ENCODE measurements at regions not wholly inside any gene's neighbourhood (a gene's known extent, or its start where the extent isn't known, plus 50 kb on each side); places are given as distances from the start of the nearest gene placed in this dataset.
A peak's percentile ranks its signal among the peaks of the same experiment; 100 is the strongest.

DNA sequence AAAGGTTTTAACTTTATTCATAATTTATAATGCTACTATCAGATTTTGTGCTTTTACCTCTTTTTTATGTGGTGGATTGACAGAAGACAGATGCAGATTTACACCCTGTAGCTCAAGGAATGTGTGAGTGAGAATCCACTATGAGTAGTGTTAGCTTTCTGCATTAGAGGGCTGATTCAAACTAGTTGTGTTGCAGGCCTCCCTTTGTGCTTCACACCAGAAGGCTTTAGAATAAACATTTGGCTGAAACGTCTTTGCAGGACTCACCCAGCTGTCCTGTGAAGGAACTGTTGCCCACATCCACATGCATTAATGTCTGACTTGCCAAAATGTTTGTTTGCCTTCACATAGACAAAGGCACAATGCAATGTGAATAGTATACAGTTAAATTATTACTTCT, 127.0 kb downstream of the PCDH7 start:
- H4K20me1 ChIP-seq (ENCODE audit: insufficient read depth), result no peaks in the 10 kb centered on the region
- peak overlapping the region; percentile 36 for H3K4me2 ChIP-seq (ENCODE audit: low read length)
- DNase-seq (ENCODE audit: low read depth, low spot score), result no peak
- peak; percentile 57 for ATAC-seq
- TF ChIP-seq SRF (IDR thresholded peaks at IDR 0.05; ENCODE audit: low read depth), result no peak
- TF ChIP-seq JUND (IDR thresholded peaks at IDR 0.05), result no peak
- TF ChIP-seq CBX3 (IDR thresholded peaks at IDR 0.05; ENCODE audit: low read depth), result peak; percentile 23; the same call in 1 of the 2 replicates
- TF ChIP-seq YY1 (IDR thresholded peaks at IDR 0.05; ENCODE audit: extremely low read depth, insufficient replicate concordance, low read depth, low read length), result no peak
- peak; percentile 30; the same call in 1 of the 2 replicates for TF ChIP-seq MAX (IDR thresholded peaks at IDR 0.05)
- no peak for TF ChIP-seq REST (IDR thresholded peaks at IDR 0.05; ENCODE audit: low read depth)
- TF ChIP-seq CEBPB (IDR thresholded peaks at IDR 0.05; ENCODE audit: low read depth), result no peak
- no peak for TF ChIP-seq TCF7L2 (IDR thresholded peaks at IDR 0.05; ENCODE audit: borderline replicate concordance, extremely low read depth, insufficient read depth, insufficient read length)
- no peak for TF ChIP-seq FOSL1 (IDR thresholded peaks at IDR 0.05; ENCODE audit: low read depth)
- no peak for TF ChIP-seq SIN3A (IDR thresholded peaks at IDR 0.05; ENCODE audit: low read depth)
- no peak for TF ChIP-seq EZH2 (IDR thresholded peaks at IDR 0.05)
- CTCF ChIA-PET, result no interaction called here
- H3K9ac ChIP-seq (ENCODE audit: low read length), result peak overlapping the region; percentile 48
- RAD21 ChIA-PET (ENCODE audit: low non-redundant PET in 1 of 2, low total read pairs in 2 of 2, uncharacterized antibody in 2 of 2, unreplicated experiment in 2 of 2), result no interaction called here
- no peaks in the 10 kb centered on the region for H3K9me2 ChIP-seq (ENCODE audit: insufficient read depth)
- POLR2A ChIA-PET, result interaction anchor here (0.8 to 1.2 kb wide), 3 partner anchors 11 to 32 kb away, joined by 3 to 5 read pairs (median 4); no protein-coding TSS in a partner anchor
- no peaks in the 10 kb centered on the region for H3K27me3 ChIP-seq (ENCODE audit: insufficient read depth, low read length)
- intact Hi-C loops (cut with micrococcal nuclease), result no loop called here
- H3K4me3 ChIP-seq (replicated peaks in 1 of 2; ENCODE audit: low read depth in 1 of 2, low read length in 2 of 2), result no peak overlapping the region
- no peak overlapping the region for H2AFZ ChIP-seq (ENCODE audit: low read depth, low read length, poor library complexity, severe bottlenecking)
- TSS peak; percentile 41 for BruUV-seq (replicated peaks)
- peaks cover 100% of the 10 kb centered on the region for H3K79me2 ChIP-seq (ENCODE audit: insufficient read depth, low read length)
- peaks cover 0 to 13% of the 10 kb centered on the region in 2 experiments; a peak in 2 of 4 replicates for H3K36me3 ChIP-seq (ENCODE audit: control insufficient read depth in 1 of 2, insufficient read depth in 2 of 2, low read length in 2 of 2)
- H3K27ac ChIP-seq (ENCODE audit: low read depth, low read length), result peak overlapping the region; percentile 100
- peaks cover 69 to 96% of the 10 kb centered on the region in 2 experiments for H3K4me1 ChIP-seq (ENCODE audit: control insufficient read depth in 1 of 2, insufficient read depth in 2 of 2, low read length in 2 of 2)
- no peaks in the 10 kb centered on the region for H3K9me3 ChIP-seq (ENCODE audit: control insufficient read depth in 1 of 2, insufficient read depth in 1 of 2, low read depth in 1 of 2, low read length in 2 of 2)

Measured in HCT116 (cell line).